ENCODE measurements at regions not wholly inside any gene's neighbourhood (a gene's known extent, or its start where the extent isn't known, plus 50 kb on each side); places are given as distances from the start of the nearest gene placed in this dataset.

- Histone ChIP-seq H3K79me2 (ENCODE audit: low read length) (no peaks in the 10 kb centered on the region), H3K9me2 (replicated peaks; ENCODE audit: low read length) (no peaks in the 10 kb centered on the region), H4K20me1 (ENCODE audit: low read length) (no peaks in the 10 kb centered on the region), H3K27ac (ENCODE audit: low read length) (no peak overlapping the region), H3K36me3 (ENCODE audit: low read depth, low read length) (no peaks in the 10 kb centered on the region), H2AFZ (ENCODE audit: low read length) (no peak overlapping the region), H3K9me3 (ENCODE audit: low read length) (no peaks in the 10 kb centered on the region), H3K9ac (ENCODE audit: low read length) (no peak overlapping the region), H3K4me1 (ENCODE audit: insufficient read depth, low read length) (no peaks in the 10 kb centered on the region), H3K4me2 (ENCODE audit: low read length) (no peak overlapping the region), H3K27me3 (ENCODE audit: low read length) (peaks cover 29% of the 10 kb centered on the region), H3K4me3 (ENCODE audit: low read length) (no peak overlapping the region), H3F3A (ENCODE audit: low read length, unreplicated experiment) (no peaks in the 10 kb centered on the region)
- TF ChIP-seq EZH2phosphoT487 (IDR thresholded peaks at IDR 0.05; ENCODE audit: borderline replicate concordance, low read length) (no peak), CTCF (conservative IDR thresholded peaks at IDR 0.05; ENCODE audit: low read depth, low read length) (no peak), EZH2 (IDR thresholded peaks at IDR 0.05; ENCODE audit: low read length, unreplicated experiment) (no peak)
- no TSS peak for BruUV-seq (replicated peaks)
- DNase-seq (no peak), ATAC-seq (no peak)
- ChIA-PET CTCF (no interaction called here), POLR2A (ENCODE audit: unreplicated experiment) (no interaction called here)
- intact Hi-C loops (cut with micrococcal nuclease), result no loop called here
Observed at GRCh38 chr12:125922330-125922729, 857.1 kb downstream of the AACS start.

GRCh38 chr12:125936502-125936901 is 871.3 kb downstream of the AACS start:
- Histone ChIP-seq H3K4me2 (ENCODE audit: low read length) (no peak overlapping the region), H3K9me2 (replicated peaks; ENCODE audit: low read length) (no peaks in the 10 kb centered on the region), H3K4me3 (ENCODE audit: low read length) (no peak overlapping the region), H3K9ac (ENCODE audit: low read length) (no peak overlapping the region), H3K27me3 (ENCODE audit: low read length) (no peaks in the 10 kb centered on the region), H3K36me3 (ENCODE audit: low read depth, low read length) (no peaks in the 10 kb centered on the region), H3K79me2 (ENCODE audit: low read length) (no peaks in the 10 kb centered on the region), H3F3A (ENCODE audit: low read length, unreplicated experiment) (no peaks in the 10 kb centered on the region), H2AFZ (ENCODE audit: low read length) (no peak overlapping the region), H4K20me1 (ENCODE audit: low read length) (no peaks in the 10 kb centered on the region), H3K27ac (ENCODE audit: low read length) (no peak overlapping the region), H3K9me3 (ENCODE audit: low read length) (peaks cover 6% of the 10 kb centered on the region; the same call in 1 of the 2 replicates), H3K4me1 (ENCODE audit: insufficient read depth, low read length) (no peaks in the 10 kb centered on the region)
- ChIA-PET POLR2A (ENCODE audit: unreplicated experiment) (no interaction called here), CTCF (no interaction called here)
- no peak for DNase-seq
- no TSS peak for BruUV-seq (replicated peaks)
- TF ChIP-seq EZH2 (IDR thresholded peaks at IDR 0.05; ENCODE audit: low read length, unreplicated experiment) (no peak), EZH2phosphoT487 (IDR thresholded peaks at IDR 0.05; ENCODE audit: borderline replicate concordance, low read length) (no peak), CTCF (conservative IDR thresholded peaks at IDR 0.05; ENCODE audit: low read depth, low read length) (no peak)
- no peak for ATAC-seq
- intact Hi-C loops (cut with micrococcal nuclease), result no loop called here

GRCh38 chr12:125944446-125944845 is 879.2 kb downstream of the AACS start:
- no peaks in the 10 kb centered on the region for H4K20me1 ChIP-seq (ENCODE audit: low read length)
- H3K4me3 ChIP-seq (ENCODE audit: low read length), result no peak overlapping the region
- intact Hi-C loops (cut with micrococcal nuclease), result no loop called here
- no peaks in the 10 kb centered on the region for H3K9me2 ChIP-seq (replicated peaks; ENCODE audit: low read length)
- H3K4me1 ChIP-seq (ENCODE audit: insufficient read depth, low read length), result no peaks in the 10 kb centered on the region
- no peak overlapping the region for H3K4me2 ChIP-seq (ENCODE audit: low read length)
- H2AFZ ChIP-seq (ENCODE audit: low read length), result no peak overlapping the region
- ChIA-PET POLR2A (ENCODE audit: unreplicated experiment) (no interaction called here), CTCF (no interaction called here)
- H3K27me3 ChIP-seq (ENCODE audit: low read length), result no peaks in the 10 kb centered on the region
- DNase-seq (peak; percentile 5), ATAC-seq (no peak)
- H3K9ac ChIP-seq (ENCODE audit: low read length), result no peak overlapping the region
- BruUV-seq (replicated peaks), result no TSS peak
- H3K27ac ChIP-seq (ENCODE audit: low read length), result no peak overlapping the region
- H3K36me3 ChIP-seq (ENCODE audit: low read depth, low read length), result no peaks in the 10 kb centered on the region
- H3K79me2 ChIP-seq (ENCODE audit: low read length), result no peaks in the 10 kb centered on the region
- peaks cover 10% of the 10 kb centered on the region for H3K9me3 ChIP-seq (ENCODE audit: low read length)
- no peaks in the 10 kb centered on the region for H3F3A ChIP-seq (ENCODE audit: low read length, unreplicated experiment)
- TF ChIP-seq CTCF (conservative IDR thresholded peaks at IDR 0.05; ENCODE audit: low read depth, low read length) (no peak), EZH2 (IDR thresholded peaks at IDR 0.05; ENCODE audit: low read length, unreplicated experiment) (no peak), EZH2phosphoT487 (IDR thresholded peaks at IDR 0.05; ENCODE audit: borderline replicate concordance, low read length) (no peak)

All from PC-3 (cell line).